ENCODE measurements at regions not wholly inside any gene's neighbourhood (a gene's known extent, or its start where the extent isn't known, plus 50 kb on each side); places are given as distances from the start of the nearest gene placed in this dataset.

DNA sequence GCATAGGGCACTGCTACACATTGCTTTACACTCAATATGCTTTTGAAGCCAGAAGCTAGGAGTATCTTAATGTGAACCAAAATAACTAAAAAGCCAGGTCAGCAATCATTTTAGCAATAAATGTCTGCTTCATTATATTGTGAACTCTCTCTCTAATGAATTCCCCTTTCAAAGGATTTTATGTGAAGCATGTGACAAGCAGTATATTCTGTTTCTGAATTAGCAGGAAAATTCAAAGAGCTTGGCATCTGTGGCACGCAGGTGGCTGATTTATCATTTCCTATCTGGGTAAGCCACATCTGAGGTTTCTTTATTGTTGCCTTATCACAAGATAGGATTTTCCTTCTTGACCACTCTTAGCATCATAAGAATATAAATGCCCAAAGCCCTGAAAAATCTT is 56.8 kb upstream of the KLF12 start:
- Histone ChIP-seq H3K9me3 (ENCODE audit: control insufficient read depth, insufficient read depth, low read length) (no peaks in the 10 kb centered on the region), H3K27ac (ENCODE audit: low read length) (no peak overlapping the region), H3K27me3 (ENCODE audit: control insufficient read depth, insufficient read depth, low read length) (peaks cover 8% of the 10 kb centered on the region), H3K4me1 (ENCODE audit: control insufficient read depth, insufficient read depth, low read length) (no peaks in the 10 kb centered on the region), H3K36me3 (ENCODE audit: control insufficient read depth, insufficient read depth, low read length) (no peaks in the 10 kb centered on the region), H3K4me3 (ENCODE audit: low read length) (no peak overlapping the region)
- intact Hi-C loops (cut with micrococcal nuclease) = no loop called here
- Mint-ChIP-seq H3K9me3 (no peaks in the 10 kb centered on the region), H3K27me3 (ENCODE audit: low read depth in 2 of 2) (peaks cover 10 to 14% of the 10 kb centered on the region in 2 donors), H3K4me3 (no peak overlapping the region), H3K36me3 (no peaks in the 10 kb centered on the region), H3K4me1 (peaks cover 9 to 11% of the 10 kb centered on the region in 2 donors), H3K27ac (no peak overlapping the region)
- DNase-seq (peak in 1 of 2 donors; percentile 24), ATAC-seq (peak in 1 of 3 donors; percentile 35)
- TF ChIP-seq, protein P1, sequence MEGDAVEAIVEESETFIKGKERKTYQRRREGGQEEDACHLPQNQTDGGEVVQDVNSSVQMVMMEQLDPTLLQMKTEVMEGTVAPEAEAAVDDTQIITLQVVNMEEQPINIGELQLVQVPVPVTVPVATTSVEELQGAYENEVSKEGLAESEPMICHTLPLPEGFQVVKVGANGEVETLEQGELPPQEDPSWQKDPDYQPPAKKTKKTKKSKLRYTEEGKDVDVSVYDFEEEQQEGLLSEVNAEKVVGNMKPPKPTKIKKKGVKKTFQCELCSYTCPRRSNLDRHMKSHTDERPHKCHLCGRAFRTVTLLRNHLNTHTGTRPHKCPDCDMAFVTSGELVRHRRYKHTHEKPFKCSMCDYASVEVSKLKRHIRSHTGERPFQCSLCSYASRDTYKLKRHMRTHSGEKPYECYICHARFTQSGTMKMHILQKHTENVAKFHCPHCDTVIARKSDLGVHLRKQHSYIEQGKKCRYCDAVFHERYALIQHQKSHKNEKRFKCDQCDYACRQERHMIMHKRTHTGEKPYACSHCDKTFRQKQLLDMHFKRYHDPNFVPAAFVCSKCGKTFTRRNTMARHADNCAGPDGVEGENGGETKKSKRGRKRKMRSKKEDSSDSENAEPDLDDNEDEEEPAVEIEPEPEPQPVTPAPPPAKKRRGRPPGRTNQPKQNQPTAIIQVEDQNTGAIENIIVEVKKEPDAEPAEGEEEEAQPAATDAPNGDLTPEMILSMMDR (IDR thresholded peaks at IDR 0.05) = no peak
- 0% methylated on average over 1 of the region's 1 CpG for WGBS (ENCODE audit: insufficient coverage)

DNA sequence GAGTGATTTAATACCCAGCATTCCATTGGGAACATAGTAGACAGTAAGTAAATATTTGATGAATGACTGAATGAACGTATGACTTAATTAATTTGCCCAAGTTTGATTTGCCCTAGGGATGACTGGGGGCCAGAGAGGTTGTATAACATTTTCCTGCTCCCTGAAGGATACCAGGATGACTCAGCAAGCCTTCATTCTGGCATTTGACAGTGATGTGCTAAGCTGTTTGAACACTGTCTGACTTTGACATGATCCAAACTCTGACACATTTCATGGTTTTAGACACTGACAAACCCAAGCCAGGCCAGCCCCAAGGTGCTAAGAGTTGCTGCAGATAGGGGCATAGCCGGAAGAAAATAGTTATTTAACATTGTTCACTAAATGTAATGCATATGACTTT is 53.4 kb upstream of the KLF12 start:
- Histone ChIP-seq H3K4me1 (ENCODE audit: control insufficient read depth, insufficient read depth, low read length) (no peaks in the 10 kb centered on the region), H3K4me3 (ENCODE audit: low read length) (no peak overlapping the region), H3K36me3 (ENCODE audit: control insufficient read depth, insufficient read depth, low read length) (no peaks in the 10 kb centered on the region), H3K27ac (ENCODE audit: low read length) (no peak overlapping the region), H3K27me3 (ENCODE audit: control insufficient read depth, insufficient read depth, low read length) (peaks cover 2% of the 10 kb centered on the region), H3K9me3 (ENCODE audit: control insufficient read depth, insufficient read depth, low read length) (no peaks in the 10 kb centered on the region)
- Mint-ChIP-seq H3K4me3 (no peak overlapping the region), H3K9me3 (no peaks in the 10 kb centered on the region), H3K27me3 (ENCODE audit: low read depth in 2 of 2) (peaks cover 10 to 13% of the 10 kb centered on the region in 2 donors), H3K4me1 (peaks cover 9 to 11% of the 10 kb centered on the region in 2 donors), H3K27ac (no peak overlapping the region), H3K36me3 (no peaks in the 10 kb centered on the region)
- TF ChIP-seq, protein P1 (IDR thresholded peaks at IDR 0.05) = no peak
- WGBS (ENCODE audit: insufficient coverage) = 98% methylated on average over 2 of the region's 2 CpGs
- ATAC-seq (no peak), DNase-seq (no peak)
- intact Hi-C loops (cut with micrococcal nuclease) = no loop called here

DNA sequence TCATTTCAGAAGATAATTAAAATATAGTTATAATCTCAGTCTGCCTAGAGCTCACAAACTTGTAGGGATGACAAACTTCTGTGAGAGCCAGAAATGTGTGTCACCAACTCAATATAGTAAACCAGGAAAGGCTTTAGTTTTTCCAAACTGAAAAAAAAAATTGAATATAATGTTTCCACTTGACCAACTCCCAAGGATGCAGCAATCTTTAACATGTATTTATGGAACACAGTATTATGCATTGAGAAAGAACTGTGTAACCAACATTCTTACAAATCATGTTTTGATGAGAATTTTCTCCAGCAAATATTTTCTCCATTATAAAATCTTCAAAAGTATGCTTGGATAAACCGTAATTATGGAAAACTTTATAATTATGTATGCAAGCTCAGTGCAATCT is 50.1 kb upstream of the KLF12 start:
- no peaks in the 10 kb centered on the region for H3K4me1 Mint-ChIP-seq
- intact Hi-C loops (cut with micrococcal nuclease) = no loop called here
- no peaks in the 10 kb centered on the region for H3K36me3 Mint-ChIP-seq
- TF ChIP-seq, protein P1 (IDR thresholded peaks at IDR 0.05) = no peak
- H3K27ac ChIP-seq (ENCODE audit: low read length) = no peak overlapping the region
- no peak overlapping the region for H3K4me3 ChIP-seq (ENCODE audit: low read length)
- peaks cover 24 to 35% of the 10 kb centered on the region in 2 donors for H3K27me3 Mint-ChIP-seq (ENCODE audit: low read depth in 2 of 2)
- no peaks in the 10 kb centered on the region for H3K36me3 ChIP-seq (ENCODE audit: control insufficient read depth, insufficient read depth, low read length)
- H3K4me3 Mint-ChIP-seq = no peak overlapping the region
- no CpG with 5 or more reads among the region's 1 CpG for WGBS (ENCODE audit: insufficient coverage)
- no peaks in the 10 kb centered on the region for H3K4me1 ChIP-seq (ENCODE audit: control insufficient read depth, insufficient read depth, low read length)
- ATAC-seq = no peak
- H3K27ac Mint-ChIP-seq = no peak overlapping the region
- H3K9me3 Mint-ChIP-seq = no peaks in the 10 kb centered on the region
- no peaks in the 10 kb centered on the region for H3K9me3 ChIP-seq (ENCODE audit: control insufficient read depth, insufficient read depth, low read length)
- DNase-seq = no peak
- H3K27me3 ChIP-seq (ENCODE audit: control insufficient read depth, insufficient read depth, low read length) = no peaks in the 10 kb centered on the region
